GM12891 (cell line): ENCODE measurements at regions not wholly inside any gene's neighbourhood (a gene's known extent, or its start where the extent isn't known, plus 50 kb on each side); places are given as distances from the start of the nearest gene placed in this dataset.

Source experiments
- PAX5 ChIP-seq: IDR thresholded peaks from 2 replicates; pipeline ENCODE4 v1.6.1; 2011; ENCODE audit warnings: low read length, moderate library complexity, mild to moderate bottlenecking; ENCODE audit not compliant: insufficient read depth, severe bottlenecking
- POLR2A ChIP-seq: IDR thresholded peaks from 2 replicates; pipeline ENCODE4 v1.6.1; 2011; ENCODE audit warnings: low read depth, low read length, control low read depth
- POLR2AphosphoS5 ChIP-seq: IDR thresholded peaks from 2 replicates; pipeline ENCODE4 v1.6.1; 2011; ENCODE audit warnings: low read depth, low read length, control low read depth
- POU2F2 ChIP-seq: IDR thresholded peaks from 2 replicates; pipeline ENCODE4 v1.6.1; 2011; ENCODE audit warnings: low read depth, mild to moderate bottlenecking, control low read depth, low read length, moderate library complexity
- SPI1 ChIP-seq: IDR thresholded peaks from 2 replicates; pipeline ENCODE4 v1.6.1; 2011; ENCODE audit warnings: low read depth, low read length, control low read depth
- TAF1 ChIP-seq: IDR thresholded peaks from 2 replicates; pipeline ENCODE4 v1.6.1; 2011; ENCODE audit warnings: low read depth, low read length, control low read depth

DNA sequence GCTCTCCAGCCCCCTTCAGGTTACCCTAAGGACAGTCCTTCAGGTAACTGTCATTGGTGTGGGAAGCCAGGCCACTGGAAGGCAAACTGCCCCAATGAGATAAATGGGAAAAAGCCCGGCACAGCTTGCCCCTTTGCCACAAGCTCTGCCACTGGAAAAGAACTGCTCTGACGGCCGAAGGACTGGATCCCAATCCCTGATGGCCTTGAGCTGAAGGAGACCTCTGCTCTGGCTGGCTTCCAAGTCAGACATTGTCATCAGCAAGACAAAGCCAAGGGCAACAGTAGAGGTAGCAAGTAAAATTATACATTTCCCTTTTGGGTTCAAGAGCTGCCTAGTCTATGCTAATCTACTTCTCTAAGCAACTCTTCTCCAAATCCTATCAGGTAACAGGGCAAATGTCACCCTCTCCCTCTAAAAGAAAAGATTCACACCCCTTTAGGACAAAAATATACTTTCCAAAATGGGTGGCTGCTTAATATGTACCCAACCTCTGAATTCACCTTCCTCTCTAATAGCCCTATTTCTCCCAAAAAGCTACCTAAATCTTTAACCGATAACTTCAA is 145.8 kb downstream of the ADSS2 start:
- no peak for TF ChIP-seq POLR2A
- TF ChIP-seq POU2F2 = no peak
- no peak for TF ChIP-seq POLR2AphosphoS5
- TF ChIP-seq TAF1 = no peak
- no peak for TF ChIP-seq SPI1
- no peak for TF ChIP-seq PAX5
